MG63 (cell line): ENCODE measurements at regions not wholly inside any gene's neighbourhood (a gene's known extent, or its start where the extent isn't known, plus 50 kb on each side); places are given as distances from the start of the nearest gene placed in this dataset.

ENCODE experiments used
- DNase-seq: peaks from one replicate; pipeline ENCODE4 v3.0.0-alpha.2; 2020
- H3K27me3 ChIP-seq: fragments of 250-450 bp; sonication (Bioruptor Pico); 2 replicates; pipeline ENCODE4 v1.5.1; 2020; ENCODE audit warnings: mild to moderate bottlenecking, moderate library complexity
- H3K36me3 ChIP-seq: fragments of 250-450 bp; sonication (Bioruptor Pico); 2 replicates; pipeline ENCODE4 v1.5.1; 2020; ENCODE audit warnings: mild to moderate bottlenecking, moderate library complexity
- H3K4me3 ChIP-seq: fragments of 250-450 bp; sonication (Bioruptor Pico); 2 replicates; pipeline ENCODE4 v1.5.1; 2020; ENCODE audit warnings: mild to moderate bottlenecking, moderate library complexity
- H3K9me3 ChIP-seq: fragments of 250-450 bp; sonication (Bioruptor Pico); 2 replicates; pipeline ENCODE4 v1.5.1; 2020; ENCODE audit warnings: mild to moderate bottlenecking, moderate library complexity

DNA sequence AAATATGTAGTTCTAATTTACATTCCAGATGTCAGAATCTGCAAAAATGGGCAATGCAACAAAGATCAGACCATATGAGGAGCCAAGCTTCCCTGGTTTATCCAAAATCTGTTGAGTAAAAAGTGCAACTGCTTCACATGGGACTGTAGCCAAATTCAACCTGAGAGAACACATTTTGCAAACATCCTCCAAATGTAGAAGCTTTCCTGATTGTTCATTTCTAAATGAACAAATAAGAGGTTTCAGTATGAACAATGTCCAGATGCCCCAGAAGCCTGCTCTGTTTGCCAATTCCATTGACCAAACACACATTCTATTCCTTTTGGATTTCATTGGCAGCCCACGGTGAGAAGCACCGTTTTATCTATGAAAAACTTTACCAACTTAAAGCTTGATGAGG is 117.9 kb upstream of the OSR1 start:
- no peaks in the 10 kb centered on the region for H3K36me3 ChIP-seq
- no peak for DNase-seq
- no peaks in the 10 kb centered on the region; the same call in 1 of the 2 replicates for H3K9me3 ChIP-seq
- no peaks in the 10 kb centered on the region for H3K27me3 ChIP-seq
- H3K4me3 ChIP-seq = no peak overlapping the region

DNA sequence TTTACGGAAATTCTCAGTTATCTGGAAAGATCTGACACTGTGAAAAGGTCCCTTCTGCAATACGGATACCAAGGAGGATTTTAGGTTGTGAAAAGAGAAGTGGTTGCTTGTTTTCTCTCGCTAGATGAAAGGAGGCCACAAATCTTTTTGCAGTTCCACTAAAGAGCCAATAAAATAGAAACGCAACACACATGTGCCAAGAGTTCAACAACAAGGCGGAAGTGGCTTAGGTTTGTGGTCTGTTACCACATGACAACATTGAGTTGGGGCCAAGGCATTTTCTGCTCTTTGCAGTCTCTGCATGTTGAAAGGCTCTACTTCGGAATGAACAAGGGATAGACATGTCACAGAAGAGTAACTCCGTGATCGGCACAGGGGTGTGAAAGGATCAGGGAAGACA is 115.7 kb upstream of the OSR1 start:
- H3K4me3 ChIP-seq = no peak overlapping the region
- no peaks in the 10 kb centered on the region for H3K27me3 ChIP-seq
- DNase-seq = peak; percentile 50
- H3K9me3 ChIP-seq = no peaks in the 10 kb centered on the region; the same call in 1 of the 2 replicates
- no peaks in the 10 kb centered on the region for H3K36me3 ChIP-seq

DNA sequence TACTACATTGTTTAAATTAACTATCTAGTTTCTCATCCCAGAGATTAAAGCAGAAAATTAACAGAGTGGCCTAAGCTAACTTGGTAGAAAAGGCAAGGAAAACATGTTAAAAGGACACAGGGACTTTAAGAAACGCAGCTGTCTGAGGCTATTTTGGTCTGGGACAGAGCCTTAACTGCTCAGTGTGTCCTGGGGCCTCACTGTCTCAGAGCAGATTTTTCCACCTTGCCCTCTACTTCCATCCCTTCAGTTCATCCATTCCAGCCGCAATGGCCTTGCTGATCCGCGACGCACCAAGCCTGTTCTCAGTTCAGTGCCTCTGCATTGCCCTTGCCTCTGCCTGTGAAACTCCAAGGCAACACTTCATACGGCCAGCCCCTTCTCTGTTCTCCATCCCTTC is 114.9 kb upstream of the OSR1 start:
- Histone ChIP-seq H3K4me3 (no peak overlapping the region), H3K27me3 (no peaks in the 10 kb centered on the region), H3K9me3 (no peaks in the 10 kb centered on the region; the same call in 1 of the 2 replicates), H3K36me3 (no peaks in the 10 kb centered on the region)
- no peak for DNase-seq

GRCh38 chr2:19472391-19472978 is 114.1 kb upstream of the OSR1 start:
- no peak for DNase-seq
- no peaks in the 10 kb centered on the region for H3K27me3 ChIP-seq
- H3K36me3 ChIP-seq = no peaks in the 10 kb centered on the region

GRCh38 chr2:19471491-19471890 is 113.1 kb upstream of the OSR1 start:
- no peak for DNase-seq
- Histone ChIP-seq H3K9me3 (no peaks in the 10 kb centered on the region; the same call in 1 of the 2 replicates), H3K27me3 (no peaks in the 10 kb centered on the region), H3K36me3 (no peaks in the 10 kb centered on the region), H3K4me3 (no peak overlapping the region)

More at GRCh38 chr2:19472391-19472978, 114.1 kb upstream of the OSR1 start:
- no peaks in the 10 kb centered on the region; the same call in 1 of the 2 replicates for H3K9me3 ChIP-seq
- no peak overlapping the region for H3K4me3 ChIP-seq

- Histone ChIP-seq H3K27me3 (no peaks in the 10 kb centered on the region), H3K4me3 (no peak overlapping the region), H3K36me3 (no peaks in the 10 kb centered on the region), H3K9me3 (peaks cover 2% of the 10 kb centered on the region; the same call in 1 of the 2 replicates)
- no peak for DNase-seq
Measured at GRCh38 chr2:19465978-19466377, 107.6 kb upstream of the OSR1 start.

DNA sequence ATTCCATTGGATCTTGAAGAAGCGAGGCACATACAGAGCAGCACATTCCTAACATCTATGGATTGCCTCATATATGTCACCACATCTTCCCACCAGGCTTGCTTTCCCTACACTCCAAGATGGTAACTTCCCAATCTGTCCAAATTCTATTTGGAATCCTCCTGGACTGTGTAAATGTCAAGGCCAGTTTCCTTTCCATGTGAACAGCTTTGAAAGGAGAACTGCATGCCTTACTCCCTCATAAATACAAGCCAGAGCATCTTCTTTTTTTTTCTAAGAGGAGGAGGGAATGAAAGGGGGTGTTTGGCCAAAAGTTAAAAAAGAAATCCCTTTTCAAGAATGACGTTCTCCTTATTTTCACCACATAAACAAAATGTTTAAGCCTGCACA is 103.8 kb upstream of the OSR1 start:
- Histone ChIP-seq H3K4me3 (no peak overlapping the region), H3K9me3 (peaks cover 2% of the 10 kb centered on the region; the same call in 1 of the 2 replicates), H3K27me3 (no peaks in the 10 kb centered on the region), H3K36me3 (no peaks in the 10 kb centered on the region)
- no peak for DNase-seq

DNA sequence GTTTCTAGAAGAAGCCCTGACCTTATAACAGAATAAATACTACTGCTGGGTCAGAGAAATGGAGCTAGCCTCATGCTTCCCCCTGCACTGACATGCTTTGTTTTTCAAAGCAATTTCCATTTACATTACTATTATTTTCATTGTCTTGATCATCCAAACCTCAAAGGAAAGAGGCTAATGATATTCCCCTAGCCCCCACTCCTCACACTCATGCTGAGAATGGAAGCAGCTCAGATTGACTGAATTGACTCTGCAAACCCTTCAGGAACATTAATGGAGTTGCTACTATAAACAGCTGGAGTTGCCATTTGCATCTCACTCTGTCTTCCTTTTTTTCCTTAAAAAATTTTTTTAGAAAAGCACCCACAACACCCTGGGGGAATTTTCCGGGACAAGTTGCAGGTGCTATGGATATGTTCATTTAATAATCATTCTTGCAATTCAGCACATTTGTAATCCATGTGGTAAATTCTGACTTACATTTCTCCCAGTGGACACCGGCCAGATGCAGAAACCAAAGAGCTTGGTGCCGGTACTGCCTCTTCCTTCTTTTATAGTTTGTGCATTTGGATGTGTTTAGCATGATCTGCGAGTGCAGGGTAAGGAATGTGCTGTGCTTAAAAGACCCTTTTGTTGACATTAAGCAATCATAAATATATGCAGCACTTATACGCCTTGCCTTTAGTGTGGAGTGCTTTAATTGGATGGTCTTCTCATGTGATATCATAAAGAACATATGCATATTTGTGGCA is 103.3 kb upstream of the OSR1 start:
- Histone ChIP-seq H3K27me3 (no peaks in the 10 kb centered on the region), H3K4me3 (no peak overlapping the region), H3K36me3 (no peaks in the 10 kb centered on the region), H3K9me3 (peaks cover 2% of the 10 kb centered on the region; the same call in 1 of the 2 replicates)
- DNase-seq = no peak

DNA sequence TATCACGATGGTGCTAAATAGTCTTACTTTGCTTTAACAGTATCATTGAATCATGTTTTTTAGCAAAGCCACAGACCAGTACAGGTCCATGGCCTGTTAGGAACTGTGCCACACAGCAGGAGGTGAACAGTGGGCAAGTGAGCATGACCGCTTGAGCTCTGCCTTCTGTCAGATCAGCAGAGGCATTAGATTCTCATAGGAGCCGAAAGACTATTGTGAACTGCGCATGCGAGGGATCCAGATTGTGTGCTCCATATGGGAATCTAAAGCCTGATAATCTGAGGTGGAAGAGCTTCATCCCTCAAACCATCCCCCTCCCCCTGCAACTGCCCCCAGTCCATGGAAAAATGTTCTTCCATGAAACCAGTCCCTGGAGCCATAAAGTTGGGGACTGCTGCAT is 102.3 kb upstream of the OSR1 start:
- H3K9me3 ChIP-seq = peaks cover 2% of the 10 kb centered on the region; the same call in 1 of the 2 replicates
- no peak overlapping the region for H3K4me3 ChIP-seq
- H3K27me3 ChIP-seq = no peaks in the 10 kb centered on the region
- DNase-seq = no peak
- H3K36me3 ChIP-seq = no peaks in the 10 kb centered on the region

DNA sequence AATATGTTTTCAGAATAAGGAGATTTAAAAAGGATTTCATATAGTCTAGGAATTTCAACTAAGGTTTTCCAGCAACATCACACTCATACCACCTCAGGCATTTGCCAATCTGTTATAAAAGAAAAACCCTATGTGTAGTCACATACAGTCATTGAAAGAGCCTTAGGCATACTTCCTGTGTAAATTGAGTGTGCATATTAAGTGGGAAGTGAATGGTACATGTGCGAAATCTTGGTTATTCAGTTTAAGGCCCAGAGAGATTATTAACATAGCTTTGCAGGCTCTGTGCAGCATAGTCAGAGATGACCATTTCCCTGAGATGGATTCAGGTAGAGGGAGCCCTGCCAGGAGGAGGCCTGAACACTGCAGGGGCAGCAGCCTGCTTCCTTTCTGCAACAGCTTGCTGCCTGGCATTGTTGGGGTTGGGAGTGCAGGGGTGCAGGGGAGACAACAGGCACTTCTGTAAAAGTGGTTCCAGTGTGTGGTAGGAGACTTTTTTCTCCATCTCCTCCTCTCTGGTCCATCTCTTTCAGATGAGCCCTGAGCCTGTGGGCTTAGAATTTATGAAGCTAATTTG is 100.1 kb upstream of the OSR1 start:
- H3K27me3 ChIP-seq = no peaks in the 10 kb centered on the region
- no peak overlapping the region for H3K4me3 ChIP-seq
- no peaks in the 10 kb centered on the region; the same call in 1 of the 2 replicates for H3K36me3 ChIP-seq
- no peaks in the 10 kb centered on the region for H3K9me3 ChIP-seq
- DNase-seq = no peak

- DNase-seq = no peak
- Histone ChIP-seq H3K36me3 (no peaks in the 10 kb centered on the region; the same call in 1 of the 2 replicates), H3K27me3 (no peaks in the 10 kb centered on the region), H3K9me3 (no peaks in the 10 kb centered on the region), H3K4me3 (no peak overlapping the region)
Measured at GRCh38 chr2:19457809-19458208, 99.4 kb upstream of the OSR1 start.

GRCh38 chr2:19456705-19457309 is 98.4 kb upstream of the OSR1 start:
- Histone ChIP-seq H3K4me3 (no peak overlapping the region), H3K9me3 (no peaks in the 10 kb centered on the region), H3K27me3 (no peaks in the 10 kb centered on the region), H3K36me3 (no peaks in the 10 kb centered on the region; the same call in 1 of the 2 replicates)
- no peak for DNase-seq

DNA sequence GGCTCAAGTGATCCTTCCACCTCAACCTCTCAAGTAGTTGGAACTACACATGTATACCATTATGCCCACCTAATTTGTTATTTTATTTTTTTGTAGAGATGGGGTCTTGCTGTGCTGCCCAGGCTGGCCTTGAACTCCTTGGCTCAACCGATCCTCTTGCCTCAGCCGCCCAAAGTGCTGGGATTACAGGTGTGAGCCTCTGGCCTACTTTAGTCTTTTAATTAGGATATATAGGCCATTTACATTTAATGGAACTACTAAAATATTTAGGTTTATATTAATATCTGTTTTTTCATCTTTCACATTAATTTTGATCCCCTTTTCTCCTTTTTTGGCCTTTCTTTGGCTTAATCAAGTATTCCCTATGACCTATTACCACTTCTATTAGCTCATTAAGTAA is 95.7 kb upstream of the OSR1 start:
- H3K36me3 ChIP-seq = no peaks in the 10 kb centered on the region; the same call in 1 of the 2 replicates
- H3K9me3 ChIP-seq = no peaks in the 10 kb centered on the region
- DNase-seq = no peak
- H3K4me3 ChIP-seq = no peak overlapping the region
- H3K27me3 ChIP-seq = no peaks in the 10 kb centered on the region

- no peaks in the 10 kb centered on the region for H3K36me3 ChIP-seq
- H3K27me3 ChIP-seq = no peaks in the 10 kb centered on the region
- no peaks in the 10 kb centered on the region for H3K9me3 ChIP-seq
- DNase-seq = no peak
- no peak overlapping the region for H3K4me3 ChIP-seq
Measured at GRCh38 chr2:19442731-19443130, 84.3 kb upstream of the OSR1 start.

DNA sequence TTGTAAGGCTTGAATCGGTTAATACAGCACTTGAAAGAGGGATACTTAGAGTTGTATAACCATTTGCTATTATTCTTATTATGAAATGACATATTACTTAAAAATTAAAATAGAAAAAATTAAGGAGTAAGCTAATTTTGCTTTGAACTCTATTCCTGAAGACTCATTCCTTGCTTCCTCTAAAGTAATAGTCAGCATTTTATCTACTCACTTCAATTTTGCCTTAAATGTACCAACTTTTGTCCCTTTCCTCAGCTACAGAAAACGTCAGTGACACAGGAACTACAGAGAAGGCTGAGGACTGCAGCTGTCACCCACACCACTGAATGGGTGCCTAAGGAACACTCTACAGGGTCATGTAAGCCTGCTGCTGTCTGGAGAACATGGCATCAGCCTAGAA is 80.7 kb upstream of the OSR1 start:
- no peak for DNase-seq
- H3K36me3 ChIP-seq = no peaks in the 10 kb centered on the region

GRCh38 chr2:19435815-19436214 is 77.4 kb upstream of the OSR1 start:
- no peaks in the 10 kb centered on the region for H3K9me3 ChIP-seq
- no peaks in the 10 kb centered on the region for H3K27me3 ChIP-seq
- H3K36me3 ChIP-seq = no peaks in the 10 kb centered on the region
- no peak overlapping the region for H3K4me3 ChIP-seq
- no peak for DNase-seq

More for the DNA sequence above, 80.7 kb upstream of the OSR1 start:
- no peak overlapping the region for H3K4me3 ChIP-seq
- no peaks in the 10 kb centered on the region for H3K9me3 ChIP-seq
- H3K27me3 ChIP-seq = no peaks in the 10 kb centered on the region

- no peak for DNase-seq
- no peak overlapping the region for H3K4me3 ChIP-seq
- no peaks in the 10 kb centered on the region for H3K36me3 ChIP-seq
- H3K27me3 ChIP-seq = no peaks in the 10 kb centered on the region
- H3K9me3 ChIP-seq = no peaks in the 10 kb centered on the region
Measured at GRCh38 chr2:19434413-19434812, 76.0 kb upstream of the OSR1 start.
